SK-N-SH (cell line): ENCODE measurements at regions not wholly inside any gene's neighbourhood (a gene's known extent, or its start where the extent isn't known, plus 50 kb on each side); places are given as distances from the start of the nearest gene placed in this dataset.

Experiments
- CTCF ChIA-PET: fragments of 300-600, 350-600 bp; formaldehyde crosslinking; extraction: SDS; loops from one replicate; lab custom pipeline; 2021; lab: Yijun Ruan, JAX
- POLR2A ChIA-PET: fragments of 350-600 bp; sonication (Branson Sonifier 250); formaldehyde crosslinking; extraction: SDS; loops from one replicate; lab custom pipeline; 2020; ENCODE audit warnings: antibody characterized with exemption, inconsistent platforms; lab: Yijun Ruan, JAX
- DNase-seq: peaks from one replicate; pipeline ENCODE4 v3.0.0; 2012
- H2AFZ ChIP-seq: fragments of 200-600 bp; sonication (generic); 2 replicates; pipeline ENCODE4 v1.8.1; 2016; ENCODE audit warnings: antibody characterized with exemption, mild to moderate bottlenecking, low read depth
- H3F3A ChIP-seq: fragments of 200-600 bp; sonication (generic); replicated peaks from 2 replicates; pipeline ENCODE3; 2016; ENCODE audit warnings: antibody characterized with exemption, mild to moderate bottlenecking; ENCODE audit not compliant: insufficient read depth
- H3K27ac ChIP-seq, 2 experiments: fragments of 200-500 bp in 1 of 2; fragments of 200-600 bp in 1 of 2; sonication (Bioruptor generic) in 1 of 2; sonication (generic), shearing (Covaris generic) in 1 of 2; 2 replicates each; pipeline versions ENCODE4 v1.5.1 to v1.6.1; 2014 to 2016; ENCODE audit warnings: low read depth in 2 of 2, inconsistent platforms in 1 of 2, low read length in 1 of 2, mild to moderate bottlenecking in 1 of 2, mixed read lengths in 1 of 2
- H3K27me3 ChIP-seq: fragments of 200-600 bp; sonication (generic), shearing (Covaris generic); 2 replicates; pipeline ENCODE4 v1.6.1; 2016; ENCODE audit warnings: mixed run types; ENCODE audit not compliant: insufficient read depth
- H3K36me3 ChIP-seq, 2 experiments: fragments of 200-500 bp in 1 of 2; fragments of 200-600 bp in 1 of 2; sonication (Bioruptor generic) in 1 of 2; sonication (generic) in 1 of 2; replicated peaks in 1 of 2; 2 replicates each; pipeline versions ENCODE3 to v1.5.1; 2014 to 2016; ENCODE audit warnings: low read length in 1 of 2, mild to moderate bottlenecking in 1 of 2; ENCODE audit not compliant: insufficient read depth in 2 of 2, control insufficient read depth in 1 of 2
- H3K4me1 ChIP-seq, 2 experiments: fragments of 200-500 bp in 1 of 2; fragments of 200-600 bp in 1 of 2; sonication (Bioruptor generic) in 1 of 2; sonication (generic), shearing (Covaris generic) in 1 of 2; 2 replicates each; pipeline versions ENCODE4 v1.5.1 to v1.6.1; 2014 to 2016; ENCODE audit warnings: low read depth in 1 of 2, low read length in 1 of 2, mixed run types in 1 of 2; ENCODE audit not compliant: insufficient read depth in 2 of 2, control insufficient read depth in 1 of 2
- H3K4me2 ChIP-seq: fragments of 200-600 bp; sonication (generic), shearing (Covaris generic); 2 replicates; pipeline ENCODE4 v1.6.1; 2017; ENCODE audit warnings: mixed run types
- H3K4me3 ChIP-seq, 2 experiments: fragments of 200-500 bp in 1 of 2; fragments of 200-600 bp in 1 of 2; sonication (Bioruptor generic) in 1 of 2; sonication (generic), shearing (Covaris generic) in 1 of 2; 2 replicates each; pipeline versions ENCODE4 v1.5.1 to v1.8.1; 2014 to 2016; ENCODE audit warnings: low read depth in 2 of 2, inconsistent platforms in 1 of 2, low read length in 1 of 2, mild to moderate bottlenecking in 1 of 2, mixed read lengths in 1 of 2, moderate library complexity in 1 of 2
- H3K79me2 ChIP-seq: fragments of 200-600 bp; sonication (generic); 2 replicates; pipeline ENCODE4 v1.8.1; 2017; ENCODE audit warnings: mild to moderate bottlenecking; ENCODE audit not compliant: insufficient read depth
- H3K9ac ChIP-seq: fragments of 200-600 bp; sonication (generic); 2 replicates; pipeline ENCODE4 v1.6.1; 2017; ENCODE audit warnings: mixed run types
- H3K9me2 ChIP-seq: fragments of 200-600 bp; sonication (generic); 2 replicates; pipeline ENCODE4 v1.6.1; 2017; ENCODE audit warnings: mixed run types
- H3K9me3 ChIP-seq: fragments of 200-600 bp; sonication (generic); 2 replicates; pipeline ENCODE4 v1.6.1; 2017; ENCODE audit warnings: mixed run types, mild to moderate bottlenecking, moderate library complexity
- H4K20me1 ChIP-seq: fragments of 200-600 bp; sonication (generic); 2 replicates; pipeline ENCODE4 v1.6.1; 2017; ENCODE audit warnings: mild to moderate bottlenecking, mixed run types; ENCODE audit not compliant: insufficient read depth
- CTCF ChIP-seq: fragments of 200-600 bp; sonication (generic); IDR thresholded peaks from 2 replicates; pipeline ENCODE4 v1.6.1; 2017; ENCODE audit warnings: antibody characterized with exemption, mild to moderate bottlenecking, moderate library complexity
- ELF1 ChIP-seq: IDR thresholded peaks from 2 replicates; pipeline ENCODE4 v1.4.0; 2012
- FOSL2 ChIP-seq: IDR thresholded peaks from 2 replicates; pipeline ENCODE4 v1.4.0; 2012; ENCODE audit warnings: low read depth, mild to moderate bottlenecking, moderate library complexity, borderline replicate concordance
- FOXM1 ChIP-seq: IDR thresholded peaks from 2 replicates; pipeline ENCODE4 v1.4.0; 2012; ENCODE audit warnings: low read depth, mild to moderate bottlenecking
- GATA2 ChIP-seq: sonication (generic); formaldehyde crosslinking; IDR thresholded peaks from 2 replicates; pipeline ENCODE4 v1.5.0; 2020; ENCODE audit warnings: mild to moderate bottlenecking, missing genetic modification reagents
- MEF2A ChIP-seq: IDR thresholded peaks from 2 replicates; pipeline ENCODE4 v1.4.0; 2012; ENCODE audit warnings: low read depth, borderline replicate concordance
- NFIC ChIP-seq: IDR thresholded peaks from 2 replicates; pipeline ENCODE4 v1.4.0; 2012; ENCODE audit warnings: borderline replicate concordance
- RAD21 ChIP-seq: IDR thresholded peaks from 2 replicates; pipeline ENCODE4 v1.6.1; 2012; ENCODE audit warnings: mild to moderate bottlenecking, low read length
- RXRA ChIP-seq: IDR thresholded peaks from 2 replicates; pipeline ENCODE4 v1.4.0; 2012; ENCODE audit warnings: low read depth, mild to moderate bottlenecking, borderline replicate concordance
- USF1 ChIP-seq: IDR thresholded peaks from 2 replicates; pipeline ENCODE4 v1.4.0; 2012; ENCODE audit warnings: low read depth, borderline replicate concordance
- USF2 ChIP-seq: fragments of 150-350 bp; IDR thresholded peaks from 2 replicates; pipeline ENCODE4 v1.6.1; 2017; ENCODE audit warnings: antibody characterized with exemption, low read length, low read depth, borderline replicate concordance
- ZBTB33 ChIP-seq: IDR thresholded peaks from 2 replicates; pipeline ENCODE4 v1.4.0; 2012; ENCODE audit warnings: low read depth, borderline replicate concordance
- WGBS: methylation state at CpG from one replicate; pipeline ENCODE4 v1.1.6; 2017; ENCODE audit warnings: low lambda C conversion rate; 5-methylcytosine and 5-hydroxymethylcytosine counted together

GRCh38 chr12:125999628-126000027 is 934.4 kb downstream of the AACS start:
- TF ChIP-seq ZBTB33 (no peak), RXRA (no peak), FOXM1 (no peak), RAD21 (no peak), GATA2 (CRISPR knock-in tag) (no peak)
- ChIA-PET POLR2A (no interaction called here), CTCF (no interaction called here)
- Histone ChIP-seq H3K9ac (no peak overlapping the region), H3K9me2 (no peaks in the 10 kb centered on the region), H2AFZ (no peak overlapping the region), H3F3A (no peaks in the 10 kb centered on the region), H3K27me3 (no peaks in the 10 kb centered on the region), H3K79me2 (no peaks in the 10 kb centered on the region), H3K36me3 (no peaks in the 10 kb centered on the region), H3K27ac (no peak overlapping the region), H3K4me3 (no peak overlapping the region), H4K20me1 (no peaks in the 10 kb centered on the region), H3K4me2 (no peak overlapping the region), H3K9me3 (no peaks in the 10 kb centered on the region), H3K4me1 (no peaks in the 10 kb centered on the region)
- WGBS: 42% methylated on average over 7 of the region's 7 CpGs
- DNase-seq: no peak

GRCh38 chr12:126019385-126019784 is 954.1 kb downstream of the AACS start:
- Histone ChIP-seq H3K4me1 (no peaks in the 10 kb centered on the region), H3K9me2 (no peaks in the 10 kb centered on the region), H3K9ac (no peak overlapping the region), H3K9me3 (no peaks in the 10 kb centered on the region), H3K79me2 (no peaks in the 10 kb centered on the region), H3K4me3 (no peak overlapping the region), H3K4me2 (no peak overlapping the region), H3F3A (no peaks in the 10 kb centered on the region), H2AFZ (no peak overlapping the region), H3K27ac (no peak overlapping the region), H3K27me3 (no peaks in the 10 kb centered on the region), H4K20me1 (no peaks in the 10 kb centered on the region), H3K36me3 (no peaks in the 10 kb centered on the region)
- DNase-seq: no peak
- 14% methylated on average over 6 of the region's 6 CpGs for WGBS
- no peak for TF ChIP-seq CTCF
- TF ChIP-seq ZBTB33: no peak
- TF ChIP-seq ELF1: no peak
- TF ChIP-seq RAD21: no peak
- TF ChIP-seq USF1: no peak
- TF ChIP-seq MEF2A: no peak
- no peak for TF ChIP-seq NFIC
- no peak for TF ChIP-seq USF2
- no peak for TF ChIP-seq FOSL2
- POLR2A ChIA-PET: no interaction called here
- CTCF ChIA-PET: no interaction called here
